IPS-NIHi11 (cell line): ENCODE measurements at regions not wholly inside any gene's neighbourhood (a gene's known extent, or its start where the extent isn't known, plus 50 kb on each side); places are given as distances from the start of the nearest gene placed in this dataset.
"Not testable (repeated sequence)": the region's sequence is repeated elsewhere in the genome, so short reads cannot be mapped to it uniquely, and the experiment has no call there.

Experiments used
- DNase-seq: peaks from one replicate; pipeline ENCODE4 v3.0.0; 2012; ENCODE audit warnings: mixed read lengths, low spot score

GRCh38 chr2:48190230-48190629 lies 124.3 kb upstream of the FOXN2 start:
- DNase-seq = no peak

GRCh38 chr2:48194641-48195040 lies 119.8 kb upstream of the FOXN2 start:
- DNase-seq = no peak

GRCh38 chr2:48195169-48195568 lies 119.3 kb upstream of the FOXN2 start:
- no peak for DNase-seq

GRCh38 chr2:48197618-48198017 lies 116.9 kb upstream of the FOXN2 start:
- DNase-seq = no peak

GRCh38 chr2:48198371-48198770 lies 116.1 kb upstream of the FOXN2 start:
- no peak for DNase-seq

GRCh38 chr2:48199070-48199469 lies 115.4 kb upstream of the FOXN2 start:
- peak; percentile 30 for DNase-seq

GRCh38 chr2:48200620-48201293 lies 113.7 kb upstream of the FOXN2 start:
- no peak for DNase-seq

- not testable (repeated sequence) for DNase-seq
Measured at GRCh38 chr2:48201435-48201834, 113.0 kb upstream of the FOXN2 start.

GRCh38 chr2:48202863-48203642 lies 111.4 kb upstream of the FOXN2 start:
- DNase-seq = no peak

- DNase-seq = no peak
Measured at GRCh38 chr2:48203668-48204067, 110.8 kb upstream of the FOXN2 start.

GRCh38 chr2:48204750-48205136 lies 109.7 kb upstream of the FOXN2 start:
- no peak for DNase-seq

- DNase-seq = no peak
Measured at GRCh38 chr2:48205137-48205798, 109.2 kb upstream of the FOXN2 start.

GRCh38 chr2:48206056-48206656 lies 108.3 kb upstream of the FOXN2 start:
- not testable (repeated sequence) for DNase-seq

- no peak for DNase-seq
Measured at GRCh38 chr2:48207201-48207641, 107.3 kb upstream of the FOXN2 start.

- no peak for DNase-seq
Measured at GRCh38 chr2:48207851-48208250, 106.6 kb upstream of the FOXN2 start.

- DNase-seq = no peak
Measured at GRCh38 chr2:48209214-48209885, 105.1 kb upstream of the FOXN2 start.

- DNase-seq = no peak
Measured at GRCh38 chr2:48210189-48210588, 104.3 kb upstream of the FOXN2 start.

GRCh38 chr2:48213646-48214045 lies 100.8 kb upstream of the FOXN2 start:
- DNase-seq = no peak

GRCh38 chr2:48218169-48218568 lies 96.3 kb upstream of the FOXN2 start:
- no peak for DNase-seq

GRCh38 chr2:48219234-48219554 lies 95.3 kb upstream of the FOXN2 start:
- no peak for DNase-seq

GRCh38 chr2:48219555-48220436 lies 94.7 kb upstream of the FOXN2 start:
- DNase-seq = no peak
